H9 (cell line): ENCODE measurements at regions not wholly inside any gene's neighbourhood (a gene's known extent, or its start where the extent isn't known, plus 50 kb on each side); places are given as distances from the start of the nearest gene placed in this dataset.

Experiments used
- DNase-seq: peaks from one replicate; pipeline ENCODE4 v3.0.0-alpha.2; 2017
- H2AFZ ChIP-seq: one replicate; pipeline ENCODE4 v1.6.1; 2013; ENCODE audit warnings: mild to moderate bottlenecking, low read length, control low read depth, moderate library complexity
- H2AK5ac ChIP-seq: 2 replicates; pipeline ENCODE4 v1.6.1; 2013; ENCODE audit warnings: low read length, control low read depth, mixed read lengths; ENCODE audit not compliant: insufficient read length
- H2BK120ac ChIP-seq: one replicate; pipeline ENCODE4 v1.6.1; 2013; ENCODE audit warnings: low read depth, mild to moderate bottlenecking, low read length, control low read depth, inconsistent platforms; ENCODE audit not compliant: poor library complexity, severe bottlenecking
- H2BK12ac ChIP-seq: 2 replicates; pipeline ENCODE4 v1.6.1; 2013; ENCODE audit warnings: low read length, control low read depth, mixed read lengths, low read depth; ENCODE audit not compliant: insufficient read length
- H2BK15ac ChIP-seq: 2 replicates; pipeline ENCODE4 v1.6.1; 2013; ENCODE audit warnings: low read depth, low read length, control low read depth
- H2BK20ac ChIP-seq: one replicate; pipeline ENCODE4 v1.6.1; 2013; ENCODE audit warnings: low read depth, mild to moderate bottlenecking, low read length, control low read depth, inconsistent platforms; ENCODE audit not compliant: poor library complexity, severe bottlenecking
- H2BK5ac ChIP-seq: 2 replicates; pipeline ENCODE4 v1.6.1; 2013; ENCODE audit warnings: low read length, control low read depth, mixed read lengths; ENCODE audit not compliant: insufficient read length
- H3K14ac ChIP-seq: 2 replicates; pipeline ENCODE4 v1.6.1; 2013; ENCODE audit warnings: low read length, control low read depth; ENCODE audit not compliant: insufficient read depth
- H3K18ac ChIP-seq: 2 replicates; pipeline ENCODE4 v1.6.1; 2013; ENCODE audit warnings: low read depth, mild to moderate bottlenecking, mixed read lengths, low read length, control low read depth; ENCODE audit not compliant: insufficient read length
- H3K23ac ChIP-seq: 2 replicates; pipeline ENCODE4 v1.6.1; 2013; ENCODE audit warnings: low read length, control low read depth, mixed read lengths, low read depth; ENCODE audit not compliant: insufficient read length
- H3K23me2 ChIP-seq: 2 replicates; pipeline ENCODE4 v1.6.1; 2013; ENCODE audit warnings: low read depth, mild to moderate bottlenecking, mixed read lengths, low read length, control low read depth; ENCODE audit not compliant: insufficient read length, poor library complexity, severe bottlenecking
- H3K27ac ChIP-seq: 2 replicates; pipeline ENCODE4 v1.5.1; 2013; ENCODE audit warnings: low read length, control low read depth, mixed read lengths, low read depth; ENCODE audit not compliant: insufficient read length
- H3K27me3 ChIP-seq: 2 replicates; pipeline ENCODE4 v1.6.1; 2013; ENCODE audit warnings: low read length, control low read depth, inconsistent platforms; ENCODE audit not compliant: insufficient read depth
- H3K4ac ChIP-seq: 2 replicates; pipeline ENCODE4 v1.6.1; 2013; ENCODE audit warnings: low read depth, mild to moderate bottlenecking, control low read depth, inconsistent platforms, low read length, moderate library complexity
- H3K4me1 ChIP-seq: 2 replicates; pipeline ENCODE4 v1.6.1; 2013; ENCODE audit warnings: low read length, control low read depth, inconsistent platforms; ENCODE audit not compliant: insufficient read depth
- H3K4me2 ChIP-seq: 2 replicates; pipeline ENCODE4 v1.6.1; 2013; ENCODE audit warnings: low read length, control low read depth, mixed read lengths; ENCODE audit not compliant: insufficient read length, insufficient read depth
- H3K56ac ChIP-seq: 2 replicates; pipeline ENCODE4 v1.6.1; 2013; ENCODE audit warnings: low read depth, mild to moderate bottlenecking, mixed read lengths, low read length, control low read depth; ENCODE audit not compliant: insufficient read length
- H3K79me1 ChIP-seq: 2 replicates; pipeline ENCODE4 v1.6.1; 2013; ENCODE audit warnings: low read depth, mild to moderate bottlenecking, moderate library complexity, low read length, control low read depth, inconsistent platforms; ENCODE audit not compliant: insufficient read depth, poor library complexity, severe bottlenecking
- H3K79me2 ChIP-seq: 2 replicates; pipeline ENCODE4 v1.6.1; 2013; ENCODE audit warnings: low read length, control low read depth, inconsistent platforms; ENCODE audit not compliant: insufficient read depth
- H3K9ac ChIP-seq: 2 replicates; pipeline ENCODE4 v1.6.1; 2013; ENCODE audit warnings: low read length, control low read depth, mixed read lengths; ENCODE audit not compliant: insufficient read length; ENCODE audit errors: extremely low read depth
- H3K9me3 ChIP-seq: one replicate; pipeline ENCODE4 v1.6.1; 2013; ENCODE audit warnings: low read depth, low read length, inconsistent platforms; ENCODE audit not compliant: control insufficient read depth
- H3T11ph ChIP-seq: one replicate; pipeline ENCODE4 v1.6.1; 2013; ENCODE audit warnings: mild to moderate bottlenecking, low read length, control low read depth, inconsistent platforms
- H4K20me1 ChIP-seq: one replicate; pipeline ENCODE4 v1.6.1; 2013; ENCODE audit not compliant: control insufficient read depth, insufficient read length, insufficient read depth
- H4K5ac ChIP-seq: 2 replicates; pipeline ENCODE4 v1.6.1; 2013; ENCODE audit warnings: low read depth, mild to moderate bottlenecking, mixed read lengths, low read length, control low read depth; ENCODE audit not compliant: insufficient read length
- H4K8ac ChIP-seq: replicated peaks from 2 replicates; pipeline ENCODE4 v1.6.1; 2013; ENCODE audit warnings: low read length, control low read depth, mixed read lengths, low read depth; ENCODE audit not compliant: insufficient read length
- H4K91ac ChIP-seq: 2 replicates; pipeline ENCODE4 v1.6.1; 2013; ENCODE audit warnings: low read depth, mild to moderate bottlenecking, moderate library complexity, mixed read lengths, low read length, control low read depth; ENCODE audit not compliant: insufficient read length
- H3K27ac Mint-ChIP-seq, 3 experiments: 2 replicates in 2 of 3; 3 replicates in 1 of 3; pipeline ENCODE4 v1.8.0; 2020 to 2021; ENCODE audit warnings: mixed read lengths in 3 of 3, mild to moderate bottlenecking in 1 of 3, moderate library complexity in 1 of 3
- H3K27me3 Mint-ChIP-seq: 2 replicates; pipeline ENCODE4 v1.8.0; 2021; ENCODE audit warnings: low read depth, mild to moderate bottlenecking, moderate library complexity, mixed read lengths
- H3K36me3 Mint-ChIP-seq, 3 experiments: 2 replicates in 2 of 3; 3 replicates in 1 of 3; pipeline ENCODE4 v1.8.0; 2020 to 2021; ENCODE audit warnings: low read depth in 3 of 3, mixed read lengths in 3 of 3; ENCODE audit not compliant: insufficient read depth in 1 of 3
- H3K4me1 Mint-ChIP-seq, 2 experiments: 2 replicates each; pipeline ENCODE4 v1.8.0; 2020; ENCODE audit warnings: mixed read lengths in 2 of 2
- H3K4me3 Mint-ChIP-seq, 2 experiments: 2 replicates in 1 of 2; 3 replicates in 1 of 2; pipeline ENCODE4 v1.8.0; 2020 to 2021; ENCODE audit warnings: mild to moderate bottlenecking in 2 of 2, mixed read lengths in 2 of 2, moderate library complexity in 1 of 2
- H3K9me3 Mint-ChIP-seq, 2 experiments: 2 replicates in 1 of 2; 3 replicates in 1 of 2; pipeline ENCODE4 v1.8.0; 2020; ENCODE audit warnings: mild to moderate bottlenecking in 2 of 2, mixed read lengths in 2 of 2, moderate library complexity in 1 of 2
- WGBS: extraction: QIAGEN DNeasy Blood & Tissue Kit; methylation state at CpG from one replicate; pipeline ENCODE4 v1.1.7; 2013; ENCODE audit warnings: missing lambda C conversion rate, low lambda C conversion rate, mixed read lengths; ENCODE audit not compliant: insufficient read length; ENCODE audit errors: extremely low coverage; 5-methylcytosine and 5-hydroxymethylcytosine counted together
- TF ChIP-seq, protein P1 (sequence below): fragments of 200-600 bp; sonication (generic); conservative IDR thresholded peaks from 3 replicates; pipeline ENCODE4 v1.8.0; 2021; ENCODE audit warnings: antibody characterized with exemption, mild to moderate bottlenecking

DNA sequence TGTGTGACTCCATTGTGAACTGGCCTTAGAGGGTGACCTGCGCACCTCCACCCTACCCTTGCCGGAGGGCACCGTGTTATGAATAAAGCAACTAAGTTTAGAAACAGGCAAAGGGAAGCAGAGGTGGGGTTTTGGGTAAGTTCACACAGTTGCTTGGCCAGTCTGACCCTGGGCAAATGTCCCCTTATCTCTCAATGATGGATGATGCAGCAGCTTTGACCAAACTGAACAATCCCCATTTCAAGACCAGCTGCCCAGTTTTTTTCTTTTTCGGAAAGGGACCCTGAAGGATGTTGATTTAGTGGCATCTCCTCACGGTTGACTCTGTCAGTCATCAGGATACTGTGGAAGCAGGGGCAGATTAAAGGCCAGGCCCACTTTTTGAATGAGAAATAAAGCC lies 68.7 kb upstream of the PRDM1 start:
- no peak overlapping the region for H3K4me3 Mint-ChIP-seq
- no CpG with 5 or more reads among the region's 5 CpGs for whole genome bisulfite sequencing

More for the DNA sequence above, 68.7 kb upstream of the PRDM1 start:
- peaks cover 4% of the 10 kb centered on the region; the same call in 1 of the 2 replicates for H3K27me3 Mint-ChIP-seq
- no peak overlapping the region for H3K4ac ChIP-seq
- H3K4me2 ChIP-seq: no peak overlapping the region
- no peaks in the 10 kb centered on the region for H3K36me3 Mint-ChIP-seq
- H3K14ac ChIP-seq: no peak overlapping the region
- H3K79me1 ChIP-seq: no peaks in the 10 kb centered on the region
- H3K27ac Mint-ChIP-seq: no peak overlapping the region
- 0 out of 2 replicates have a peak, but pooled peaks cover 2% of the 10 kb centered on the region for H3K4me1 ChIP-seq
- no peak overlapping the region for H3T11ph ChIP-seq
- no peaks in the 10 kb centered on the region for H4K20me1 ChIP-seq
- no peak overlapping the region for H2AFZ ChIP-seq
- H2BK12ac ChIP-seq: no peak overlapping the region
- H2BK120ac ChIP-seq: no peak overlapping the region
- TF ChIP-seq, protein P1, sequence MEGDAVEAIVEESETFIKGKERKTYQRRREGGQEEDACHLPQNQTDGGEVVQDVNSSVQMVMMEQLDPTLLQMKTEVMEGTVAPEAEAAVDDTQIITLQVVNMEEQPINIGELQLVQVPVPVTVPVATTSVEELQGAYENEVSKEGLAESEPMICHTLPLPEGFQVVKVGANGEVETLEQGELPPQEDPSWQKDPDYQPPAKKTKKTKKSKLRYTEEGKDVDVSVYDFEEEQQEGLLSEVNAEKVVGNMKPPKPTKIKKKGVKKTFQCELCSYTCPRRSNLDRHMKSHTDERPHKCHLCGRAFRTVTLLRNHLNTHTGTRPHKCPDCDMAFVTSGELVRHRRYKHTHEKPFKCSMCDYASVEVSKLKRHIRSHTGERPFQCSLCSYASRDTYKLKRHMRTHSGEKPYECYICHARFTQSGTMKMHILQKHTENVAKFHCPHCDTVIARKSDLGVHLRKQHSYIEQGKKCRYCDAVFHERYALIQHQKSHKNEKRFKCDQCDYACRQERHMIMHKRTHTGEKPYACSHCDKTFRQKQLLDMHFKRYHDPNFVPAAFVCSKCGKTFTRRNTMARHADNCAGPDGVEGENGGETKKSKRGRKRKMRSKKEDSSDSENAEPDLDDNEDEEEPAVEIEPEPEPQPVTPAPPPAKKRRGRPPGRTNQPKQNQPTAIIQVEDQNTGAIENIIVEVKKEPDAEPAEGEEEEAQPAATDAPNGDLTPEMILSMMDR: no peak
- H3K9me3 ChIP-seq: no peaks in the 10 kb centered on the region
- no peak overlapping the region for H3K9ac ChIP-seq
- no peaks in the 10 kb centered on the region for H3K79me2 ChIP-seq
- no peak overlapping the region for H2AK5ac ChIP-seq
- H4K5ac ChIP-seq: no peak overlapping the region
- no peak overlapping the region for H3K18ac ChIP-seq
- H3K23me2 ChIP-seq: no peaks in the 10 kb centered on the region
- no peak overlapping the region for H3K27ac ChIP-seq
- H3K9me3 Mint-ChIP-seq: no peaks in the 10 kb centered on the region; a peak in 1 of 5 replicates
- no peak overlapping the region for H3K56ac ChIP-seq
- no peaks in the 10 kb centered on the region for H3K27me3 ChIP-seq
- H4K8ac ChIP-seq: no peak overlapping the region
- H2BK20ac ChIP-seq: no peak overlapping the region
- no peak overlapping the region for H2BK5ac ChIP-seq
- H4K91ac ChIP-seq: no peak overlapping the region
- H3K23ac ChIP-seq: no peak overlapping the region
- peaks cover 30 to 34% of the 10 kb centered on the region in 2 experiments for H3K4me1 Mint-ChIP-seq
- no peak for DNase-seq
- no peak overlapping the region for H2BK15ac ChIP-seq
